ENCODE measurements at regions not wholly inside any gene's neighbourhood (a gene's known extent, or its start where the extent isn't known, plus 50 kb on each side); places are given as distances from the start of the nearest gene placed in this dataset.

- H3K27me3 Mint-ChIP-seq (ENCODE audit: insufficient read depth, low read depth, poor library complexity) = peaks cover 3% of the 10 kb centered on the region
- H3K36me3 ChIP-seq (ENCODE audit: insufficient read depth) = no peaks in the 10 kb centered on the region
These were observed 52.3 kb upstream of the DPH5 start for GRCh38 chr1:101077849-101078248.

More at GRCh38 chr1:101077849-101078248, 52.3 kb upstream of the DPH5 start:
- H4K20me1 ChIP-seq (replicated peaks; ENCODE audit: insufficient read depth) = no peaks in the 10 kb centered on the region
- no peaks in the 10 kb centered on the region for H3K9me2 ChIP-seq (ENCODE audit: insufficient read depth)
- no peak overlapping the region for H3K4me2 ChIP-seq
- H3K27me3 ChIP-seq (ENCODE audit: insufficient read depth) = no peaks in the 10 kb centered on the region
- H3K27ac Mint-ChIP-seq = peak overlapping the region; percentile 16; the same call in 1 of the 2 replicates
- TF ChIP-seq EZH2phosphoT487 (IDR thresholded peaks at IDR 0.05; ENCODE audit: unreplicated experiment) (no peak), ZNF462 (CRISPR knock-in tag; IDR thresholded peaks at IDR 0.05) (no peak), POLR2AphosphoS5 (IDR thresholded peaks at IDR 0.05; ENCODE audit: low read depth) (no peak), STAT1 (IDR thresholded peaks at IDR 0.05; ENCODE audit: unreplicated experiment) (no peak), ZNF114 (CRISPR knock-in tag; IDR thresholded peaks at IDR 0.05) (no peak), REST (IDR thresholded peaks at IDR 0.05; ENCODE audit: unreplicated experiment) (no peak), ZNF331 (CRISPR knock-in tag; IDR thresholded peaks at IDR 0.05; ENCODE audit: low read depth) (no peak), CREB1 (CRISPR knock-in tag; IDR thresholded peaks at IDR 0.05; ENCODE audit: low read depth) (no peak)
- DNase-seq (ENCODE audit: low spot score) = no peak
- no peak for ATAC-seq
- H3K4me3 ChIP-seq = no peak overlapping the region
- H3F3A ChIP-seq (replicated peaks; ENCODE audit: low read depth) = no peaks in the 10 kb centered on the region
- no peaks in the 10 kb centered on the region for H3K9me3 Mint-ChIP-seq
- H3K27ac ChIP-seq (ENCODE audit: low read depth) = no peak overlapping the region
- 0 out of 2 replicates have a peak, but pooled peaks cover 6% of the 10 kb centered on the region for H3K4me1 ChIP-seq (ENCODE audit: insufficient read depth)
- 0 out of 3 replicates have a peak, but pooled peaks cover 3% of the 10 kb centered on the region for H3K36me3 Mint-ChIP-seq (ENCODE audit: low read depth)
- no peaks in the 10 kb centered on the region for H3K79me2 ChIP-seq (replicated peaks; ENCODE audit: insufficient read depth)
- H3K4me3 Mint-ChIP-seq = no peak overlapping the region
- H3K4me1 Mint-ChIP-seq = peaks cover 2% of the 10 kb centered on the region
- H2AFZ ChIP-seq = no peak overlapping the region

Measured in GM23338 (cell line).